ENCODE measurements at regions not wholly inside any gene's neighbourhood (a gene's known extent, or its start where the extent isn't known, plus 50 kb on each side); places are given as distances from the start of the nearest gene placed in this dataset.

DNA sequence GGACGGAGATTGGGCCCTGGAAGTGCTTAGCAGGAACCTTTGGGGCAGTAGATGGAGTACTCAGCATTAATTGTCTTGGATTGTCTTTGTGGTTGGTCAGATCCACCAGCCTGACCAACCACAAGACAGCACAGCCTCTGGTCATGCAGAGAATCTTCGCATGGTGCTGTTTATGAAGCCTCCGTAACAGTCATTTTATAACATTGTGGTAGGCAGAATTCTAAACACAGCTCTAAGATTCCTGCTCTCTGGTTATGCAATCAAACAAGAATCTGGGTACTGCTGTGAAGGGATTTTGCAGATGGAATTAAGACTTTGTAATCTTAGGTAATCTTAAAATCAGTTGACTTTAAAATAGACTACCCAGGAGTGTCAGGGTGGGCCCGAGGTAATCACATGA lies 312.2 kb upstream of the GOT2 start:
- H3K27ac ChIP-seq, result no peak overlapping the region
- TF ChIP-seq, protein P1, sequence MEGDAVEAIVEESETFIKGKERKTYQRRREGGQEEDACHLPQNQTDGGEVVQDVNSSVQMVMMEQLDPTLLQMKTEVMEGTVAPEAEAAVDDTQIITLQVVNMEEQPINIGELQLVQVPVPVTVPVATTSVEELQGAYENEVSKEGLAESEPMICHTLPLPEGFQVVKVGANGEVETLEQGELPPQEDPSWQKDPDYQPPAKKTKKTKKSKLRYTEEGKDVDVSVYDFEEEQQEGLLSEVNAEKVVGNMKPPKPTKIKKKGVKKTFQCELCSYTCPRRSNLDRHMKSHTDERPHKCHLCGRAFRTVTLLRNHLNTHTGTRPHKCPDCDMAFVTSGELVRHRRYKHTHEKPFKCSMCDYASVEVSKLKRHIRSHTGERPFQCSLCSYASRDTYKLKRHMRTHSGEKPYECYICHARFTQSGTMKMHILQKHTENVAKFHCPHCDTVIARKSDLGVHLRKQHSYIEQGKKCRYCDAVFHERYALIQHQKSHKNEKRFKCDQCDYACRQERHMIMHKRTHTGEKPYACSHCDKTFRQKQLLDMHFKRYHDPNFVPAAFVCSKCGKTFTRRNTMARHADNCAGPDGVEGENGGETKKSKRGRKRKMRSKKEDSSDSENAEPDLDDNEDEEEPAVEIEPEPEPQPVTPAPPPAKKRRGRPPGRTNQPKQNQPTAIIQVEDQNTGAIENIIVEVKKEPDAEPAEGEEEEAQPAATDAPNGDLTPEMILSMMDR (conservative IDR thresholded peaks at IDR 0.05), result no peak

DNA sequence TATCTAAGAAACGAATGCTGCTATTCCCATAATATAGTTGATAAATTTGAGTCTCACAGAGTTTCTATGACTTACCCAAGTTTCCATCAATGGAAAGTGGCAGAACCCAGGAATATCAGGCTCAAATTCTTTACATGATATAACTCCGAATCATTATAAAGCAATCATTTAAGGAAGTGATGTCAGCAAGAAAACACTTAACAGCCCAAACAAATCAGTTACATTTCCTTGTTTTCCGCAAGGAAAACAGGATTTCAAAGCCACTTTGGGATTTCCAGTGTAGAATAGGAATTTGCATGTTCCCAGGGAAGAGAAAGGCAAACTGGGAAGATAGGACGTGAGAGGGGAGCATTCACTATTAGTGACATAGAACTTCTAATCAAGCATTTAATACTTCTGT lies 311.4 kb upstream of the GOT2 start:
- H3K27ac ChIP-seq, result no peak overlapping the region
- TF ChIP-seq ZFX (IDR thresholded peaks at IDR 0.05), result no peak
- TF ChIP-seq, protein P1 (conservative IDR thresholded peaks at IDR 0.05), result no peak

DNA sequence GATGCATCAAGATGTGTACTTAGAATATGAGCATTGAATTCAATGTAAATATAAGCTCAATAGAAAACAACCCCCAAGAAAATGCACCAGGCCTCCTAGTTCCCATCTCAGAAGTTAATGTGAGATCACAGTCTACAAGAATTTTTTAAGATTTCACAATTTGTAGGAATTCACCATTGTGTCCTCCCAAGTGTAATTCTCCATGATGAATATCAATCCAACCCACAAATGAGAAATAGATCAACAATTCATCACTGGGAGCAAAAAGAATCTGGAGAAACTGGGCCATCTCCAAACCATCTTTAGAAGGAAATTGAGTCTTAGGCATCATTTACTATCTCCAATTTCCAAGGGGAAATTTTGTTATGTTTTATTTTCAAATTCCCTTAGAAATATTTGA lies 310.5 kb upstream of the GOT2 start:
- TF ChIP-seq, protein P1 (conservative IDR thresholded peaks at IDR 0.05), result no peak
- TF ChIP-seq ZFX (IDR thresholded peaks at IDR 0.05), result no peak
- H3K27ac ChIP-seq, result no peak overlapping the region

DNA sequence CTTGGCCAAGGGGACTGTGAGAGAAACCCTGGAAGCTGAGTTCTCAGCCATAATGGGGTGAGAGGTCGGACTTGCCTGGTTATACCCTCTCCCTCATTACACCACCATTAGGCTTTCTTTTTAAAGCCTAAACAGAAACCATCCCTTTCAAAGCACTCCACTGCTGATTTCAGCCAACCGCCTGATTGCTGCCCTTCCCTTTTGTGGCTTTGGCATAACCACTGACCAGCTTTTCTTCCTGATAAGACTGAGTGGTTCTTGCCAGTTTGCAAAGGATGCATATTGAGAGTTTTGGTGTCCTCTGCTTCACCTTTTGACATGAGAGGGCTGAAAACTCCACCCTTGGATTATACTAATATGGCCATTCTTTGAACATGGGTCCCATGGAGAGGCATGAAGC lies 308.2 kb upstream of the GOT2 start:
- H3K27ac ChIP-seq, result no peak overlapping the region
- no peak for TF ChIP-seq ZFX (IDR thresholded peaks at IDR 0.05)
- TF ChIP-seq, protein P1 (conservative IDR thresholded peaks at IDR 0.05), result no peak

DNA sequence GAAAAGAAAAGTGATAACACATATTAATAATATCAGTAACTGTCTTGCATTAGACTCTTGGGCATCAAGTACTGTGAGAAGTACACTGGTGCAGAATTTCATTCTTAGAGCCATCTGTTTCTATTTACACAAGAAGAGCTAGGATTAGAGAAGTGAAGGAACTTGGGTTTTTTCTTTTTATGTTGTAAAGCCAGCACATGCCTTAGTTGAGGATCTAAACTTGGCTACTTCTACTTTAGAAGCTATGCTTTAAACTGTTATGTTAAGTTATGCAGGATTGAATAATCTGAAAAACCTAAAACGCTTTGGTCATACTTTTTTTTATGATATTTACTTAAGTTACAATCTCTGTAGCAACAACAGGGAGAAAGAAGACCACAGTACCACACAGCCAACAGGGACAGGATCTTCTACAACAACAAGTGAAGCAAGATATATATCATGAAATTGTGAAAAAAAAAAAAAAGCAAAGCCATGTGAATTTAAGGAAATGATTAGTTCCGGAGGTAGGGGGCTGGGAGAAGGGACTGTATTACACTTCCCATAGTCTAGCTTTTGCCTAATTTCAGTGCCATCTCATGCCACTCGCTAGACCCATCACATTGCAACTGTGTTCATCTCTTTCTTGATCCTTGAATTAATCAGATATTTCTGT lies 305.1 kb upstream of the GOT2 start:
- no peak overlapping the region for H3K27ac ChIP-seq

DNA sequence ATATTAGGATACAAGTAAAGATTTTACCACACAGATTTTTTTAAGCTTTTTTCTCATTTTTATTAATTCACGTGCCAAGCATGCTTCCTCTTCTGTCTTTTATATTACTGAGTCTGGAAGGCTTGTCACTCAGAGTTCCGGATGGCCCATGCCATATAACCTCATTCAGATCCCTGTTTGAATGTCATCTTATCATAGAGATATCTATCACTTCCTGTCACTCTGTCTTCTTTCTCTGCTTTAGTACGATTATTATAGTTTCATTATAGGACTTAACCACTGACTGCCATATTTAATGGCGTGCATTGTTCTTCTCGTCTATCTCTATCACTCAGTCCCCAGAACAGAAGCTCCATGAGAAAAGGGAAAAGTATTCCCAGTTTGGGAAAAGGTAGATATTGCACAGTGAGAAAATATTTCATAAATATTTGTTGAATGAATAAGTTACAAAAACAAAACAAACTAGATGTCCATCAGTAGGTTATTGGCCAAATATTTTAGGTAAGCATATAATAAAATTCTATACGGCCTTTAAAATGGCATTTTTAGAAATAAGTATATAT lies 296.9 kb upstream of the GOT2 start:
- no peak overlapping the region for H3K27ac ChIP-seq
- no peak for TF ChIP-seq ZFX (IDR thresholded peaks at IDR 0.05)
- TF ChIP-seq, protein P1 (conservative IDR thresholded peaks at IDR 0.05), result no peak

More for the DNA sequence above, 305.1 kb upstream of the GOT2 start:
- TF ChIP-seq, protein P1 (conservative IDR thresholded peaks at IDR 0.05), result no peak
- no peak for TF ChIP-seq ZFX (IDR thresholded peaks at IDR 0.05)

DNA sequence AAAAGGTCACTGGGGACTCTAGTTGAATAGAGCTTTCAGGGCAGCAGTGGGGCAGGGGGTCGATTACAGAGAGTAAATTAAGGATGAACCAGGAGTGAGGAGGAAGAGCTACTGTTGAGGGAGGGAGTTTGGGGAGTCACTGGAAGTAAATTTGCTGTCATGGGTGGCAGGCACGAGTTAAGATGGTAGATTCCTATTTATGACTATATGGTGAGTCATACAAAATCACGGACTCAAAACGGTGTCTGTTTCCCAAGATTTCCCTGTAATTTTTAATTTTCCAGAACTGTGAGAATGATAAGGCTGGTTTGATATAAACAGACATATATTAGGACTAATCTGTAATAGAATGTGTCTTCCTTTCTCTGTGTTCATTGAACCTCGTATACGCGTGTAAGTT lies 287.6 kb upstream of the GOT2 start:
- TF ChIP-seq ZFX (IDR thresholded peaks at IDR 0.05), result no peak
- TF ChIP-seq, protein P1 (conservative IDR thresholded peaks at IDR 0.05), result no peak
- H3K27ac ChIP-seq, result no peak overlapping the region
